ENCODE measurements at regions not wholly inside any gene's neighbourhood (a gene's known extent, or its start where the extent isn't known, plus 50 kb on each side); places are given as distances from the start of the nearest gene placed in this dataset.

- no peak overlapping the region for H2AFZ ChIP-seq (ENCODE audit: low read length)
- H4K20me1 ChIP-seq (ENCODE audit: insufficient read depth, low read length) = no peaks in the 10 kb centered on the region
- H3K9me2 ChIP-seq (ENCODE audit: insufficient read depth, low read length) = no peaks in the 10 kb centered on the region
- TF ChIP-seq CTCF (conservative IDR thresholded peaks at IDR 0.05; ENCODE audit: low read length) (no peak), EZH2phosphoT487 (IDR thresholded peaks at IDR 0.05; ENCODE audit: borderline replicate concordance, low read depth, low read length) (no peak)
- H3K4me2 ChIP-seq (ENCODE audit: low read length) = no peak overlapping the region
- H3K79me2 ChIP-seq (ENCODE audit: insufficient read depth, low read depth, low read length) = no peaks in the 10 kb centered on the region
- no peaks in the 10 kb centered on the region for H3K36me3 ChIP-seq (ENCODE audit: insufficient read depth, low read length)
- CTCF ChIA-PET (ENCODE audit: unreplicated experiment) = no interaction called here
- intact Hi-C loops (cut with micrococcal nuclease; ENCODE audit: unreplicated experiment) = no loop called here
- DNase-seq (ENCODE audit: low spot score) = no peak
- no TSS peak for BruUV-seq (replicated peaks)
- no peaks in the 10 kb centered on the region for H3K9me3 ChIP-seq (ENCODE audit: low read length)
- no peak overlapping the region for H3K27ac ChIP-seq (ENCODE audit: low read depth, low read length, poor library complexity, severe bottlenecking)
- H3K4me1 ChIP-seq (ENCODE audit: insufficient read depth, low read length, poor library complexity, severe bottlenecking) = no peaks in the 10 kb centered on the region
- H3K4me3 ChIP-seq (ENCODE audit: low read depth, low read length, poor library complexity, severe bottlenecking) = no peak overlapping the region
- POLR2A ChIA-PET = no interaction called here
Observed at GRCh38 chr5:115366223-115366622, 69.8 kb upstream of the CCDC112 start.

GRCh38 chr5:115363879-115364278 lies 67.4 kb upstream of the CCDC112 start:
- Histone ChIP-seq H3K4me3 (ENCODE audit: low read depth, low read length, poor library complexity, severe bottlenecking) (no peak overlapping the region), H3K27ac (ENCODE audit: low read depth, low read length, poor library complexity, severe bottlenecking) (no peak overlapping the region), H3K36me3 (ENCODE audit: insufficient read depth, low read length) (no peaks in the 10 kb centered on the region), H3K79me2 (ENCODE audit: insufficient read depth, low read depth, low read length) (no peaks in the 10 kb centered on the region), H3K4me2 (ENCODE audit: low read length) (no peak overlapping the region), H3K4me1 (ENCODE audit: insufficient read depth, low read length, poor library complexity, severe bottlenecking) (no peaks in the 10 kb centered on the region), H3K9me3 (ENCODE audit: low read length) (no peaks in the 10 kb centered on the region), H4K20me1 (ENCODE audit: insufficient read depth, low read length) (no peaks in the 10 kb centered on the region), H2AFZ (ENCODE audit: low read length) (no peak overlapping the region), H3K9me2 (ENCODE audit: insufficient read depth, low read length) (no peaks in the 10 kb centered on the region)
- no TSS peak for BruUV-seq (replicated peaks)
- no peak for TF ChIP-seq CTCF (conservative IDR thresholded peaks at IDR 0.05; ENCODE audit: low read length)
- no peak for TF ChIP-seq EZH2phosphoT487 (IDR thresholded peaks at IDR 0.05; ENCODE audit: borderline replicate concordance, low read depth, low read length)
- intact Hi-C loops (cut with micrococcal nuclease; ENCODE audit: unreplicated experiment) = no loop called here
- POLR2A ChIA-PET = no interaction called here
- CTCF ChIA-PET (ENCODE audit: unreplicated experiment) = no interaction called here
- DNase-seq (ENCODE audit: low spot score) = no peak

GRCh38 chr5:115360046-115360685 lies 63.7 kb upstream of the CCDC112 start:
- Histone ChIP-seq H3K4me1 (ENCODE audit: insufficient read depth, low read length, poor library complexity, severe bottlenecking) (no peaks in the 10 kb centered on the region), H3K27ac (ENCODE audit: low read depth, low read length, poor library complexity, severe bottlenecking) (no peak overlapping the region), H3K9me3 (ENCODE audit: low read length) (no peaks in the 10 kb centered on the region), H3K4me2 (ENCODE audit: low read length) (no peak overlapping the region), H3K9me2 (ENCODE audit: insufficient read depth, low read length) (no peaks in the 10 kb centered on the region), H3K4me3 (ENCODE audit: low read depth, low read length, poor library complexity, severe bottlenecking) (no peak overlapping the region), H4K20me1 (ENCODE audit: insufficient read depth, low read length) (no peaks in the 10 kb centered on the region), H2AFZ (ENCODE audit: low read length) (no peak overlapping the region), H3K36me3 (ENCODE audit: insufficient read depth, low read length) (no peaks in the 10 kb centered on the region), H3K79me2 (ENCODE audit: insufficient read depth, low read depth, low read length) (no peaks in the 10 kb centered on the region)
- no TSS peak for BruUV-seq (replicated peaks)
- ChIA-PET CTCF (ENCODE audit: unreplicated experiment) (no interaction called here), POLR2A (no interaction called here)
- DNase-seq (ENCODE audit: low spot score) = no peak
- TF ChIP-seq EZH2phosphoT487 (IDR thresholded peaks at IDR 0.05; ENCODE audit: borderline replicate concordance, low read depth, low read length) (no peak), CTCF (conservative IDR thresholded peaks at IDR 0.05; ENCODE audit: low read length) (no peak)
- intact Hi-C loops (cut with micrococcal nuclease; ENCODE audit: unreplicated experiment) = no loop called here
